ENCODE measurements at regions not wholly inside any gene's neighbourhood (a gene's known extent, or its start where the extent isn't known, plus 50 kb on each side); places are given as distances from the start of the nearest gene placed in this dataset.

- ATAC-seq (ENCODE audit: low read depth) (no peak), DNase-seq (no peak)
- H2AK9ac ChIP-seq (replicated peaks; ENCODE audit: low read depth, low read length, poor library complexity), result no peak overlapping the region
- H3K4me3 ChIP-seq (ENCODE audit: insufficient read depth, low read depth, low read length), result no peak overlapping the region
- H3K79me1 ChIP-seq (ENCODE audit: low read depth in 1 of 2, low read length in 2 of 2), result no peaks in the 10 kb centered on the region
- intact Hi-C loops (cut with micrococcal nuclease) (no loop called here), in situ Hi-C loops (cut with MboI; ENCODE audit: low sequenced_read_pairs) (no loop called here), dilution Hi-C loops (cut with HindIII; ENCODE audit: low sequenced_read_pairs, unreplicated experiment) (no loop called here)
- H3K36me3 ChIP-seq (ENCODE audit: control insufficient read depth, insufficient read depth, low read length), result no peaks in the 10 kb centered on the region
- no peak overlapping the region for H3K4me2 ChIP-seq (ENCODE audit: low read depth, low read length)
- BruUV-seq (replicated peaks), result no TSS peak
- no CpG with 5 or more reads among the region's 2 CpGs for WGBS, 2 experiments (ENCODE audit: extremely low coverage in 2 of 2, insufficient read length in 1 of 2)
- no peaks in the 10 kb centered on the region for H3K9me1 ChIP-seq (ENCODE audit: insufficient read depth, low read length)
- no peak overlapping the region for H2AK5ac ChIP-seq (ENCODE audit: low read depth, low read length)
- no peak overlapping the region for H3K4ac ChIP-seq (ENCODE audit: low read depth, low read length)
- H2BK120ac ChIP-seq (ENCODE audit: low read depth, low read length), result no peak overlapping the region
- H2AFZ ChIP-seq (replicated peaks; ENCODE audit: low read length, poor library complexity), result no peak overlapping the region
- peaks cover 10% of the 10 kb centered on the region; the same call in 1 of the 2 replicates for H3K9me3 ChIP-seq (ENCODE audit: control insufficient read depth, insufficient read depth, low read length)
- no peak overlapping the region for H2BK20ac ChIP-seq (ENCODE audit: low read depth, low read length)
- POLR2A ChIA-PET (ENCODE audit: unreplicated experiment), result no interaction called here
- no peaks in the 10 kb centered on the region for H3K4me1 ChIP-seq (ENCODE audit: control insufficient read depth, insufficient read depth, low read length)
- H3K18ac ChIP-seq (ENCODE audit: low read depth, low read length), result no peak overlapping the region
- H3K27ac ChIP-seq (ENCODE audit: insufficient read depth, low read length), result no peak overlapping the region
- no peak overlapping the region for H2BK5ac ChIP-seq (ENCODE audit: low read depth, low read length, poor library complexity, severe bottlenecking)
- H3K9ac ChIP-seq (ENCODE audit: low read depth, low read length), result no peak overlapping the region
- H2BK15ac ChIP-seq (ENCODE audit: low read depth, low read length), result no peak overlapping the region
- no peak overlapping the region for H3K23ac ChIP-seq (ENCODE audit: low read depth, low read length)
- H3K14ac ChIP-seq (replicated peaks; ENCODE audit: low read depth, low read length), result no peak overlapping the region
- CTCF ChIA-PET, result no interaction called here
- TF ChIP-seq MAFK (IDR thresholded peaks at IDR 0.05; ENCODE audit: low read depth, low read length), result no peak
- H4K20me1 ChIP-seq (ENCODE audit: insufficient read depth, low read length), result no peaks in the 10 kb centered on the region
- no peak overlapping the region for H4K91ac ChIP-seq (ENCODE audit: insufficient read depth, low read depth, low read length)
- H4K8ac ChIP-seq (ENCODE audit: low read depth in 2 of 2, low read length in 2 of 2), result no peak overlapping the region
- H4K5ac ChIP-seq (ENCODE audit: low read depth, low read length), result no peak overlapping the region
- H3K56ac ChIP-seq (ENCODE audit: extremely low read depth, insufficient read depth, low read length), result no peak overlapping the region
- no peaks in the 10 kb centered on the region for H3K27me3 ChIP-seq (ENCODE audit: control insufficient read depth, insufficient read depth, low read length)
Observed at GRCh38 chr13:62171697-62172096, 756.0 kb upstream of the PCDH20 start.
